T-helper 2 cell treated with Interferon-gamma antibody and Interleukin-4, amounts not matched to agents 100 ng/mL and 5 ng/mL, for 36 hours (primary cell): ENCODE measurements at regions not wholly inside any gene's neighbourhood (a gene's known extent, or its start where the extent isn't known, plus 50 kb on each side); places are given as distances from the start of the nearest gene placed in this dataset.

Source experiments
- intact Hi-C: fragments of 100-400 bp; cut with micrococcal nuclease; formaldehyde crosslinking; loops from one replicate; pipeline ENCODE4 v1.15.1; 2023

GRCh38 chr13:26456650-26457049 is 100.8 kb upstream of the WASF3 start:
- intact Hi-C loops = no loop called here

GRCh38 chr13:26457212-26457611 is 100.3 kb upstream of the WASF3 start:
- intact Hi-C loops = no loop called here

GRCh38 chr13:26458196-26458749 is 99.2 kb upstream of the WASF3 start:
- intact Hi-C loops = no loop called here

GRCh38 chr13:26459276-26460131 is 98.0 kb upstream of the WASF3 start:
- intact Hi-C loops = no loop called here

GRCh38 chr13:26460648-26461047 is 96.8 kb upstream of the WASF3 start:
- intact Hi-C loops = no loop called here

GRCh38 chr13:26463296-26463695 is 94.2 kb upstream of the WASF3 start:
- intact Hi-C loops = no loop called here

- intact Hi-C loops = no loop called here
These were observed 93.6 kb upstream of the WASF3 start for GRCh38 chr13:26463848-26464247.

GRCh38 chr13:26465514-26465913 is 92.0 kb upstream of the WASF3 start:
- intact Hi-C loops = no loop called here

GRCh38 chr13:26465954-26466353 is 91.5 kb upstream of the WASF3 start:
- intact Hi-C loops = no loop called here

- intact Hi-C loops = no loop called here
These were observed 89.2 kb upstream of the WASF3 start for GRCh38 chr13:26468265-26468801.

- intact Hi-C loops = no loop called here
These were observed 87.9 kb upstream of the WASF3 start for GRCh38 chr13:26469602-26470001.

- intact Hi-C loops = no loop called here
These were observed 85.7 kb upstream of the WASF3 start for GRCh38 chr13:26471807-26472206.

- intact Hi-C loops = no loop called here
These were observed 83.8 kb upstream of the WASF3 start for GRCh38 chr13:26473571-26474230.

- intact Hi-C loops = no loop called here
These were observed 83.2 kb upstream of the WASF3 start for GRCh38 chr13:26474286-26474685.

GRCh38 chr13:26475176-26476110 is 82.0 kb upstream of the WASF3 start:
- intact Hi-C loops = no loop called here

- intact Hi-C loops = no loop called here
These were observed 81.2 kb upstream of the WASF3 start for GRCh38 chr13:26476111-26476781.

GRCh38 chr13:26476782-26477142 is 80.7 kb upstream of the WASF3 start:
- intact Hi-C loops = no loop called here

- intact Hi-C loops = no loop called here
These were observed 79.8 kb upstream of the WASF3 start for GRCh38 chr13:26477681-26478080.

- intact Hi-C loops = loop anchor here (5.0 kb wide), 1 partner anchor 452 kb away; no protein-coding TSS in a partner anchor
These were observed 77.1 kb upstream of the WASF3 start for GRCh38 chr13:26480246-26480855.
